ENCODE measurements at regions not wholly inside any gene's neighbourhood (a gene's known extent, or its start where the extent isn't known, plus 50 kb on each side); places are given as distances from the start of the nearest gene placed in this dataset.

GRCh38 chr9:113787871-113788270, 88.2 kb upstream of the ZNF618 start:
- no peak for DNase-seq (ENCODE audit: low read depth)

DNA sequence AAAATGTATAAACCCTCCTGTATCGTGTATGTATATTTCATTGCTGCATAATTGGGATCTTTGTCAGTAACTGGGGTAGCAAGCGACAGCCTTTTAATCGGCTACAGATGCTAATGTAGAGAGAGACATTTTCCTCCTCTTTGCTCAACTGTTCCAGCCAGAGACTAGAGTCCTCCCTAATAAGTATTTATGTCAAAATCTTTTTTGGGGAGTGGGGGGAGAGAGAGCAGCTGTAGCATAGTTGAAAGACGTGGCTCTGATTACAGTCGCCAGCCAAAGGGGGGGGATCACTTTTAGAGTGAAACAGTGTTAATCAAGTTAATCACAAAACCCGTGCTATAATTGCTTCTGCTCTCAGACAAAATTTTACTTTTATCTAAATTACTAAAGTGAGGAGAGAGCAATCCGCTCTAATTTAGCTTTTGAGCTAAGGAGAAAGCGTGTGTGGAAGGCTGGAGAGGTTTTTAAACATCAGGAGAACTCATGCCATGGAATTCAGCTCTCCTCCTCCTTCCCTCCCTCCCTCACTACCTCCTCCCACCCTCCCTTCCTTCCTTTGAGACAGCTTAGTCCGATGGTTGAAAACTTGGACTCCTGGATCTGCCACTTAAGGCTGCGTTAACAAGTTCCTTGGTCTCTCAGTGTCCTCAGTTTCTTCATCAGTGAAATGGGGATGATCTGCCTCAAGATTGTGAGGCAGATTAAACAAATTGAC, 87.3 kb upstream of the ZNF618 start:
- no peak for DNase-seq (ENCODE audit: low read depth)

- DNase-seq (ENCODE audit: low read depth), result no peak
Observed at GRCh38 chr9:113790093-113790492, 86.0 kb upstream of the ZNF618 start.

GRCh38 chr9:113793558-113793957, 82.6 kb upstream of the ZNF618 start:
- no peak for DNase-seq (ENCODE audit: low read depth)

DNA sequence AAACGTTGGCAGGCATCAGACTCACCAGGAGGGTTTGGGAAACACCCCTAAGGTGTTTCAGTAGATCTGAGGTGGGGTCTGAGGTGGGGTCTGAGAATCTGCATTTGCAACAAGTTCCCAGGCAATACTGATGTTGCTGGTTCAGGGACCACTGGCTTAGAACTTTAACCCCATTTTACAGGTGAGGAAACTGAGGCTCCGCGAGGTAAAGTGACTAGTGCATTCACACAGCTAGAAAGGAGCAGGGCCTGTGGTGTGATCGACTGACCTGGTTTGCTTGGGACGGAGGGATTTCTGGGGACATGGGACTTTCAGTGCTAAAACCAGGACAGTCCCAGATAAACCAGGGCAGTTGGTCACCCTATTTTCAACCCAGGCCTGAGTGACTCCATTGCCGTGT, 81.4 kb upstream of the ZNF618 start:
- DNase-seq (ENCODE audit: low read depth), result no peak

DNA sequence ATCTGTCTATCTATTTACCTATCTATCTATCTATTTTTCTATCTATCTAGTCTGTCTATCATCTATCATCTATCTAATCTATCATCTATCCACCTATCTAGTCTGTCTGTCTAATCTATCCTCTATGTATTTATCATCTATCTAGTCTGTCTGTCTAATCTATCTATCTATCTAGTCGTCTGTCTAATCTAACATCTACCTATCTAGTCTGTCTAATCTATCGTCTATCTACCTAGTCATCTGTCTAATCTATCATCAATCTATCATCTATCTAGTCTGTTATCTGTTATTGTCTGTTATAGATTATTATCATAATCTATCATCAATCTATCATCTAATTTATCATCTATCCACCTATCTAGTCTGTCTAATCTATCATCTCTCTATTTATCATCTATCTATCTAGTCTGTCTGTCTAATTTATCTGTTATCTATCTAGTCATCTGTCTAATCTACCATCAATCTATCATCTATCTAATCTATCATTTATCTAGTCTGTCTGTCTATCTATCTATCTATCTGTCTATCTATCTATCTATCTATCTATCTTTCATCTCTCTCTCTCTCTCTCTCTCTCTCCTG, 80.2 kb upstream of the ZNF618 start:
- no peak for DNase-seq (ENCODE audit: low read depth)

DNA sequence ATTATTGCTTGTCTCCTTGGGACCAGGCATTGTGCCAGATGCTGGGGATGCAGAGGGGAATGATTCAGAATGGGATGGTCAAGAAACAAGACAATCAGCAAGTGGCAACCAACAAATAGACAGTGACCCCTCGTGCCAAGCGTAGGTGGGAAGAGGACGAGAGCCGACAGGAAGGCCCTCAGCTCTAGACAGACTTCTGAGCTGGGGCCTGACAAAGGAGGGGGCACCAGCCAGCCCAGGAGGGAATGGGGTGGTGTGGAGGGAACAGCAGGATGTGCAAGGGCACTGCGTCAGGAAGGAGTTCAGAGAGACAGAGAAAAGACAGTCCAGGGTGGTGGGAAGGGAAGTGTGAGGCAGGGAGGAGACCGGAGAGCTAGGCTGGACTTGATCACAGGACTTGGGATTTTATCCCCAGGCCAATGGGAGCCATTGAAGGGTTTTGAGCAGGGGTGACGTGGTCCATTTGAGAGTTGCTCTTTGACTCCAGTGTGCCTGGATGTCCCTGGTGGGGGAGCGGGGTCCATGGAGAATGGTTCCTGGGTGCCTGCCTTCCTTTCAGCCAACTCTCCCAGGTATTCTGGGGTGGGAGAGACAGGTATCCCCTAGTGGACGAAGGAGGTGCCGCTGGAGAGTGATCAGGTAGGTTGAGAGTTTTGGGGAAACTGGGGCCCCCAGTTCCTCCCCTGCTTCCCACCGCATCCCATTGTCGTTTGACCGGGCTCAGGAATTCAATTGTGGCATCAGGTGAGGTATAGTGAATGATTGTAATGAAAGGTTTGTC, 79.3 kb upstream of the ZNF618 start:
- no peak for DNase-seq (ENCODE audit: low read depth)

- DNase-seq (ENCODE audit: low read depth), result peak; percentile 14
Observed at GRCh38 chr9:113798062-113799030, 77.8 kb upstream of the ZNF618 start.

- no peak for DNase-seq (ENCODE audit: low read depth)
Observed at GRCh38 chr9:113800276-113800675, 75.8 kb upstream of the ZNF618 start.

DNA sequence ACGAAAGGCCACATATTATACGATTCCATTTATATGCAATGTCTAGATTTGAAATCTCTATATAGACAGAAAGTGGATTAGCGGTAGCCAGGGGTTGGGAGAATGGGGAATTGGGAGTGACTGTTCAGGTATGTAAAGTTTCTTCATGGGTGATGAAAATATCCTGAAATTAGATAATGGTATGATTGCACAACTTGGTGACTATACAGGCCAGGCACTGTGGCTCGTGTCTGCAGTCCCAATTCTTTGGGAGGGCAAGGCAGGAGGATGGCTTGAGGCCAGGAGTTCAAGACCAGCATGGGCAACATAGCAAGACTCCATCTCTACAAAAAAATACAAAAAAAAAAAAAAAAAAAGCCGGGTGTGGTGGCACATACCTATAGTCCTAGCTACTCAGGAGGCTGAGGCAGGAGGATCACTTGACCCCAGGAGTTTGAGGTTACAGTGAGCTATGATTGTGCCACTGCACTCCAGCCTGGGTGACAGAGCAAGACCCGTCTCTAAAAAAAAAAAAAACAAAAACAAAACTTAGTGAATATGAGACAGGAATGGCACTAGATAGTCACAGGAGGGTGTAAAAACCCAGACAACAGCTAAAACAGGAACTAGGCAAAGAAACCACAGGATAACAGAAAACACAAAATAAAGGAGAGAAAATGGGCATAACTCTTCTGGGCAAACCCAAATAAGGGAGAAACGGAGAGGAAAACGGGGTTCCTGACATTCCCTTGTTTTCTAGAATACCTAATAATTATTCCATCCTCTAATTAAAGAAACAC, 72.1 kb upstream of the ZNF618 start:
- DNase-seq (ENCODE audit: low read depth), result no peak

DNA sequence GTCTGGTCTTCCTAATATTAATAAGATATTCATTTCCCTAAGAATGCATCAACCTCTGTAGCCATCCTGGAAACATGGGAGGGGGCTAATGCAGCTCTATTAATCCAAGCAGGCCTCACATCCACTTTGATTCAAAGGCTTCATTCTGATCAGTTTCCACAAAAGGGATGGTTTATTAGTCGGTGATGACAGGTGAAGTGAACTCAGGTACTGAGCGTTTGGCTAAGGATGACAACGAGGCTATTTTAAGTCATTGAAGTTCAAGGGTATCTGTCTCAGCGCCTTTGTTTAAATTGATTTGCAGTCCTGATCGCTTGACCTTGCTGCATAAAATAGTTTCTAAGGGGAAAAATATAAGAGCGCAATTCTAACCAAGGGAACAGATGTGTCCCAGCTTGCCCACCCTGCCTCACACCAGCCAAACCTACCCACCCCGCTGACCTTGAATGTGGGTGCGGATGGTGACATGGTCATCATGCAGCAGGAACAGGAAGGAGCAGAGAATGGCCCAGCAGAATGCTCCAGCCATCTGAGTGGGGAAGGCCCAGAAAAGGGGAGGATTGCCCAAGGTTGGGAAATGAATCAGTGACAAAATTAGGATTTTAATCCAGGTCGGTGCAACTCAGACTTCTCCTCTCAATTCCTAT, 70.5 kb upstream of the ZNF618 start:
- DNase-seq (ENCODE audit: low read depth), result no peak

DNA sequence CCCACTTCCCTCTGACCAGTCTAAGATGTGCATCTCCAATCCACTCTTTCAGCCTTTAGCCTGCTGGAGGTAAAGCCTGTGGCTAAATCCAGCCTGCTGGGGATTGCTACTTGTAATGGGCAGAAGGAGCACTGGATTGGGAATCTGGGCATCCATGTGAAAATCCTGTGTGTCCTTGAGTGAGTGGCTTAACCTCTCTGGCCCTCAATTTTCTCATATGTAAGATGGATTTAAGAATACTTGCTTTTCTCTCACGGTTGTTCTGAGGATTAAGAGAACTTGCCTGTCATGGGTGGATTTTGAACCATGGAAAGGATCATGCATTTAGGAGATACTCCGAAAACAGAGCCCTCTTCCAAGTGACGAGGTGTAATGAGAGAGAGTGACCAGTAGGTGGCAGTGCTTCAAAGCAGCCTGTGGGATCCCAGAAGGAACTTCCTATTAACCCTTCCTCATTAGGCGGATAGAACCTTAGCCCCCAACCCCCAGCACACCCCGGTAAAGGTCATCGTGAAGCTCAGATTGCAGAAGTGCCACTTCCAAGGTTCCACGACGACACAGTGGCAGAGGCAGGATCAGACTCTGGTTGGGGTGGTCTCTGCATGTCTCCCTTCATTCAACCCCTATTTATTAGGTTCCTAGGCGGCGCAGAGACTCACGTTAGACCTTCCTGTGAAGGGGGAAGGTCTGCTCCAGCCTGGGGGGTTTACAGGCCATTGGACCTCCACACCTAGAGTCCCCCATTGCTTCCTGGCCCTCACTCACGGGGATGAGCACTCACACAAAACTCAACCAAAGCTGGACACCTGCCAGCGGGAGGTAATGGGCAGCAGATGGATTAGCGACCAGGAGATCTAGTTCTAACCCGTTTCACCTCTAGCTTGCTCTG, 68.7 kb upstream of the ZNF618 start:
- DNase-seq (ENCODE audit: low read depth), result peak; percentile 57

- peak; percentile 88 for DNase-seq (ENCODE audit: low read depth)
Observed at GRCh38 chr9:113808391-113809358, 67.4 kb upstream of the ZNF618 start.

- DNase-seq (ENCODE audit: low read depth), result no peak
Observed at GRCh38 chr9:113817171-113817570, 58.9 kb upstream of the ZNF618 start.

- DNase-seq (ENCODE audit: low read depth), result no peak
Observed at GRCh38 chr9:113818391-113818790, 57.7 kb upstream of the ZNF618 start.

DNA sequence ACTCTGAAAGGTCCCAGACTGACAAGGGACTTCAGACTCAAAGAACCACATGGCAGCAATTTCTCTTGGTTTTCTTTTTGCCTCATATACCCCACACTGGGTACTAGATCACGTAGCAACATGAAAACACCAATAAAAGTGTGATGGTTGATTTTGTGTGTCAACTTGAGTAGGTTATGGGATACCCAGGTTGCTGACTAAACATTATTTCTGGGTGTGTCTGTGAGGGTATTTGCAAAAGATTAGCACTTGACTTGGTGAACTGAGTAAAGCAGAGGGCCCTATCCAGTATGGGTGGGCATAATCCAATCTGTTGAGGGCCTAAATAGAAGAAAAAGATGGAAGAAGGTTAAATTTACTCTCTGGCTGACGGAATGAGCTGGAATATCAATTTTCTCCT, 53.8 kb upstream of the ZNF618 start:
- no peak for DNase-seq (ENCODE audit: low read depth)

GRCh38 chr9:113823421-113823820, 52.7 kb upstream of the ZNF618 start:
- no peak for DNase-seq (ENCODE audit: low read depth)

Measured in iris pigment epithelial cell (primary cell).